ENCODE measurements at regions not wholly inside any gene's neighbourhood (a gene's known extent, or its start where the extent isn't known, plus 50 kb on each side); places are given as distances from the start of the nearest gene placed in this dataset.

DNA sequence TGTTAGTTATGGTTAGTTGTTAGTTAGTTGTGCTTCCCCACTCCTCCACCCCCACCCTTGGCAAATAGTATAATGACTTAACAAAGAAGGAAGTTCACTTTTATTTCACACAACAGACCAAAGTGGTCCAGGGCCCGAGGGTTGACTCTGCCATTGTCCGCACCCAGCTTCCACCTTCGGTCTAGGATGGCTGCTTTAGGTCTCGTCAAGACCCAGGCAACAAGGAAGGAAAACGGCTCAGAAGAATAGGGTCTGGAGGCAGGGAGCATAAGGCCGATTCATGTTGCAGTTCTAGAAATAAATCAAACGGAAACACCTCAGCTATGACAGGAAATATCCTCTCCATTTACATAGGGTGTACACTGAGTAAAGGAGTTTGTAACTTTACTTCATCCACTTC, 206.0 kb upstream of the CXCR4 start:
- TF ChIP-seq, protein P1, sequence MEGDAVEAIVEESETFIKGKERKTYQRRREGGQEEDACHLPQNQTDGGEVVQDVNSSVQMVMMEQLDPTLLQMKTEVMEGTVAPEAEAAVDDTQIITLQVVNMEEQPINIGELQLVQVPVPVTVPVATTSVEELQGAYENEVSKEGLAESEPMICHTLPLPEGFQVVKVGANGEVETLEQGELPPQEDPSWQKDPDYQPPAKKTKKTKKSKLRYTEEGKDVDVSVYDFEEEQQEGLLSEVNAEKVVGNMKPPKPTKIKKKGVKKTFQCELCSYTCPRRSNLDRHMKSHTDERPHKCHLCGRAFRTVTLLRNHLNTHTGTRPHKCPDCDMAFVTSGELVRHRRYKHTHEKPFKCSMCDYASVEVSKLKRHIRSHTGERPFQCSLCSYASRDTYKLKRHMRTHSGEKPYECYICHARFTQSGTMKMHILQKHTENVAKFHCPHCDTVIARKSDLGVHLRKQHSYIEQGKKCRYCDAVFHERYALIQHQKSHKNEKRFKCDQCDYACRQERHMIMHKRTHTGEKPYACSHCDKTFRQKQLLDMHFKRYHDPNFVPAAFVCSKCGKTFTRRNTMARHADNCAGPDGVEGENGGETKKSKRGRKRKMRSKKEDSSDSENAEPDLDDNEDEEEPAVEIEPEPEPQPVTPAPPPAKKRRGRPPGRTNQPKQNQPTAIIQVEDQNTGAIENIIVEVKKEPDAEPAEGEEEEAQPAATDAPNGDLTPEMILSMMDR (tag by site-specific recombination; IDR thresholded peaks at IDR 0.05), result no peak
- TF ChIP-seq, protein P2, sequence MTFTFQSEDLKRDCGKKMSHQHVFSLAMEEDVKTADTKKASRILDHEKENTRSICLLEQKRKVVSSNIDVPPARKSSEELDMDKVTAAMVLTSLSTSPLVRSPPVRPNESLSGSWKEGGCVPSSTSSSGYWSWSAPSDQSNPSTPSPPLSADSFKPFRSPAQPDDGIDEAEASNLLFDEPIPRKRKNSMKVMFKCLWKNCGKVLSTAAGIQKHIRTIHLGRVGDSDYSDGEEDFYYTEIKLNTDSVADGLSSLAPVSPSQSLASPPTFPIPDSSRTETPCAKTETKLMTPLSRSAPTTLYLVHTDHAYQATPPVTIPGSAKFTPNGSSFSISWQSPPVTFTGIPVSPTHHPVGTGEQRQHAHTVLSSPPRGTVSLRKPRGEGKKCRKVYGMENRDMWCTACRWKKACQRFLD (tag by site-specific recombination; IDR thresholded peaks at IDR 0.05), result no peak
- TF ChIP-seq GLIS1 (tag by site-specific recombination; IDR thresholded peaks at IDR 0.05) (no peak), ZNF830 (tag by site-specific recombination; IDR thresholded peaks at IDR 0.05; ENCODE audit: low read depth) (no peak), ZNF146 (tag by site-specific recombination; IDR thresholded peaks at IDR 0.05) (no peak), ZNF335 (tag by site-specific recombination; conservative IDR thresholded peaks at IDR 0.05) (no peak), ZNF555 (tag by site-specific recombination; conservative IDR thresholded peaks at IDR 0.05) (no peak), BCL11A (tag by site-specific recombination; IDR thresholded peaks at IDR 0.05; ENCODE audit: low read depth) (no peak), ZNF791 (tag by site-specific recombination; IDR thresholded peaks at IDR 0.05) (no peak)
